ENCODE measurements at regions not wholly inside any gene's neighbourhood (a gene's known extent, or its start where the extent isn't known, plus 50 kb on each side); places are given as distances from the start of the nearest gene placed in this dataset.

DNA sequence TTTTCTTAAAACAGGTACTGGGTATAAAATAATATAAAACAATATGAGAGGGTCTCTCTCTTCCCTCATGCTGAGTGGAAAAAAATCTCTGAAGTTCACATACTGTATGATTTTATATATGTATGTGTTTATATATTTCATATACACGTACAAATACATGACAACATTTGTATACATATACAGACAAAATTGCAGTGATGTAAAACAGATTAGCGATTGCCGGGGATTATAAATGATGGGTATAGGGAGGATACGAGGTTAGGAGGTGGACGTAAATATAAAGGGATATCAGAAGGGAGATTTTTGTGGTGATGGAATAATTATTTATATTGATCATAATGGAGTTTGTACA, 194.8 kb upstream of the PRSS16 start:
- no peak for DNase-seq (ENCODE audit: low spot score)

GRCh38 chr6:27053738-27054137, 193.8 kb upstream of the PRSS16 start:
- DNase-seq (ENCODE audit: low spot score), result no peak

GRCh38 chr6:27056615-27057014, 190.9 kb upstream of the PRSS16 start:
- DNase-seq (ENCODE audit: low spot score), result no peak

GRCh38 chr6:27059621-27060425, 187.7 kb upstream of the PRSS16 start:
- DNase-seq (ENCODE audit: low spot score), result no peak

DNA sequence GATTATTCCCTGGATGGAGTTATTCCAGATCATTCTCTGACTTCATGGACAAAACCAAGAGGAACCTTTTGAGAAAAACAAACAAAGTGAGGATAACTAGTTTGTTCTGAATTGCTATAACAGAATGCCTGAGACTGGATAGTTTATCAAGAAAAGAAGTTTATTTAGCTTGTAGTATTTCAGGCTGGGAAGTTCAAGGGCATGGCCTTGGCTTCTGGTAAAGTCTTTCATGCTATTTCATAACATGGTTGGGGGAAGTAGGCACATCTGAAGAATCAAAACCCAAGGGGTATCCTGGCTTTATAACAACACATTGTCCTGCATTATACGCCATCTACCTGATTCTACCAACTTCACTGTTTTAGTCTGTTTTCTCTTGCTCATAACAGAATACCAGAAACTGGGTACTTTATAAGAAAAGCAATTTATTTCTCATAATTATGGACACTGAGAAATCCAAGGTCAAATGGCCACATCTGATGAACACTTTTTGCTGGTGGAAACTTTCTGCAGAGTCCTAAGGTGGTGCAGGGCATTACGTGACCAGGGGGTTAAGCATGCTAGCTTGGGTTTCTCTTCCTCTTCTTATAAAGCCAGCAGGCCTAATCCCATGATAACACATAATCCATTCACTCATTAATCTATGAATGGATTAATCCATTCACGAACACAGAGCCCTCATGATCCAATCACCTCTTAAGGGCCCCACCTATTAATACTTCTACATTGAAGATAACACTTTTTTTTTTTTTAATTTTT, 186.1 kb upstream of the PRSS16 start:
- DNase-seq (ENCODE audit: low spot score), result no peak

DNA sequence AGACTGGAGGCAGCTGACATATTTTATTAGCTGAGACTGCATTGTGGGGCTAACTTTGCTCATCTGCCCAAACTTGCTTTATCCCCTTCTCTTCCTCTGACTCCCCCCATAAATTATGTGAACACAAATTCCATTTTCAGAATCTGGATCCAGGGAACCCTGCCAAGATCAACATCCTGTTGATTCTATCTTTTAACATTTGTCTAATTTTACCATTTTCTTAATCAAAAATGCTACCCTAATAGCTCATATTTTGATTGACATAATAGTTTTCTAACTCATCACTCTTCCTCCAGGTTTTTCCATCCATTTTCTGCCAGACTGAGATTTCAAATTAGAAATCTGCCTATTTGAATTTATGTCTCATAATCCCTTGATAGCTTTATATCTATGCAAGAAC, 184.7 kb upstream of the PRSS16 start:
- no peak for DNase-seq (ENCODE audit: low spot score)

DNA sequence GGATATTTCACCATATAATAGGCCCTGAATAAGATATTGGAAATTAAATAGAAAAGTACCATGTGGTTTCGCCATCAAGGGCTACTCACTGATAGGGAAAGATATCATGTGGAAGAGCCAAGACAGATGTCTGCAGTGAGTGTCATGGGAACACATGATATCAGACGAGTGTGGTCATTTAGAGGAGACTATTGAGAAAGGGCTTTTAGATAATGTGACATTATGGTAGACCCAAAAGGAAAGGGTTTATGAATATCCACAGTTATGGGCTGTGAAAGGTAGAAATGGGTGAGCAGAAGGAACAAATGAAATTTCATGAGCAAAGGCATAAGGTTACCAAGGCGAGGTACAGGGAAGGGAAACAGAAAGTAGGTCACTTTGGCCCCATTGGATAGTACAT, 182.3 kb upstream of the PRSS16 start:
- no peak for DNase-seq (ENCODE audit: low spot score)

DNA sequence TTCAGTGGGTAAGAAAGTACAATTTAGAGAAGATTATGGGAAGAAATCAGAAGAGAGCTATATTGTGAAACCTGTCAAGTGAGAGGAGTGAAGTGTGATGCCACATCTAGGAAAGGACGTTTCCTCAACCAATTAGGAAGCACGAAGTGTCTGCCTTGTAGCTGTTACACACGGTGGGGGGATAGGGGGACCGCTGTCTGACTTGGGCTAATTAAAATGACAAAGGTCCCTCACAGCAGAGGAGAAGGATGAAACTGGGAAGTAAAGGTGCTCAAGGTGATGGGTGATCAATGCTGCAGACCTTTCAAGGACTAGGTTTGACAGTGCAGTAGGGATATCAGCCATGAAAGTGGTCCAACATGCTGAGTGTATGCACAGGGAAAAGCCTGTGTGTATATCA, 181.1 kb upstream of the PRSS16 start:
- DNase-seq (ENCODE audit: low spot score), result no peak

DNA sequence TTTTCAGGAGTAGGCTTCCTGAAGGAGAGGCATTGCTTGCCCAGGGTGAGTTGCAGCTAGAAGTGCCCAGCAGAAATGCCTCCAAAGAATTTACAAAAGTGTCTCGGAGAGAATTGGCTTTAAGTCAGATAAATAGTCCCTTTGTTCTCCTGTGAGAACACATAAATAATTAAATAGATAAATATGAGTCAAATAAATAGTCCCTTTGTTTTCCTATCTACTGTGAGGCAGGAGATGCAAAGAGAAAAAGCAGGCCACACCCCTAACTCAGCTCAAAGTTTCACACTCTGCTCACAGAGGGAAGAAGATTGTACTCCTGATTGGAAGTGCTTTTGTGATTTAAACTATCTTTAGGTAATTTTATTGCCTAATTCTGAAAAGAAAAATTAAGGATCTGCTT, 180.7 kb upstream of the PRSS16 start:
- DNase-seq (ENCODE audit: low spot score), result no peak

DNA sequence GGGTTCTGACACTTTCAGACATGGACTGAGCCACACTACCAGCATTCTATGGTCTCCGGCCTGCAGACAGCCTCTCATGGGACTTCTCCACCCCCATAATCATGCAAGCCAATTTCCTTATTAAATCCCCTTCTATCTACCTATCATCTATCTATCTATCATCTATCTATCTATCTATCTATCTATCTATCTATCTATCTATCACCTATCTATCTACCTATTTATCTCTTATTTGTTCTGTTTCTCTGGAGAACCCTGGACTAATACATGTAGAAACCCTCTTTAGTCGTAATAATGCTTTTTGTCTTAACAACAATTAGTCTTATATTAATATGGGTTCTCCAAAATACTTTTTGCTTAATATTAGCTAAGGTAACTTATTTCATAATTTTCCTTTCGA, 174.1 kb upstream of the PRSS16 start:
- DNase-seq (ENCODE audit: low spot score), result no peak

- DNase-seq (ENCODE audit: low spot score), result no peak
These were observed 171.4 kb upstream of the PRSS16 start for GRCh38 chr6:27076116-27076515.

DNA sequence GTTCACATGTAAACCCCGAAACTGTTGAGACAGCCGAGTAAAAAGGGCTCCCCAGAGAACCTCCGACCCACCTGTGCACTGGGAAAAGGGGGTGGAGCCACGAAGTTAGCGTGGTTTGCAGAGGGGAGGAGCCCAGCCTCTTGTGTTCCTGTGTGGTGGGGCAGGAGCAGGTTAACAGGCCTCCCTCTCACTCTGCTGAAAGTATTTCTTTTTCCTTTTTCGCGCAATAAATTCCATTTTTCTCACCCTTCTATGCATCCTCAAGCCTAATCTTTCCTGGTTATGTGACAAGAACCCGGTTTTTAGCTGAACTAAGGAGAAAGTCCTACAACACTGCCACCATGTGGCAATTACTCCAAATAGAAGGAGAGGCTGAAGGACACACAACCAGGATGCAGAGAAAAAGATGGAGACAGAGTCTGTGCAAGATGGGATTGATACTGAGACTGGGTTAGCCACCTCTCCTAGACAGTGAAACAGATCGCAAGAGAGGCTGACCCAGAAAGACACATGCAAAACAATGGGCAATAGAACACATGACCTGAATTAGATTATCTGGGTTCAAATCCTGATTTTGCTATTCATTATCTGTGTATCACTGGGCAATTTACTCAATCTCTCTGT, 168.7 kb upstream of the PRSS16 start:
- peak; percentile 77 for DNase-seq (ENCODE audit: low spot score)

GRCh38 chr6:27081188-27081587, 166.3 kb upstream of the PRSS16 start:
- DNase-seq (ENCODE audit: low spot score), result no peak

DNA sequence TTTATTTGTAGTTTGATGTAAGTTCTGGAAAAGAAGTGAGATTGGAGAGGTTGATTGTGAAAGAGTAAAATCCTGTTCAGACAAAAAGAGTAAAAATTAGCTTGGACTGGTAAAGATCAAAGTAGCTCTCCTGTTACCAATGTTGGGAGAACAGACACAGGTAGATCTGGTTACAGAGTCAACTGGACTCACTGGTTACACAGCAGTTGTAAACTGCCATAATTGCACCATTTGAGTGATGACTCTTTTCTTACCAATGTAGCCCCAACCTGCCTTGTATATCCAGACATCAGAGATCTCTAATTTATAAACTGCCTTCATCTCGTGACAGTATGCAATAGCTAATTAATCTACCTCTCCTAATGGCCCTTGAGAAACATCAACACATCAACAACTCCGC, 165.6 kb upstream of the PRSS16 start:
- no peak for DNase-seq (ENCODE audit: low spot score)

DNA sequence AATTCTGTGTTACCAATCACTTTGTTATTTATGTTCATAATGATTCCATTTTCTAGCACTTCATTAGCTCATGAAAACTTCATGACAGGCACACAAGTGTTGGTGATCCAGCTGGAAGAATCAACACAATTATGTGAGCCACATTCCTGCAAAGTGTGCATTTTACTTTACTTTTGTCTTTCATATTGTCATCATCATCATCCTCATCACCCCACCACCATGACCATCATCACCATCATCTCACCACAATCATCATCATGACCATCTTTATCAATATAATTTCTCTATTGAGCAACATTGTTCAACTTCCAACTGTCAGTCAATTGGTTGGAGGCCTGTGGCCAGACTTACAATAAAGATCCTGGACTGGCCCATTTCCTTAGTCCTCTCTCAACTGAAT, 159.4 kb upstream of the PRSS16 start:
- DNase-seq (ENCODE audit: low spot score), result no peak

GRCh38 chr6:27091661-27092315, 155.7 kb upstream of the PRSS16 start:
- peak; percentile 55 for DNase-seq (ENCODE audit: low spot score)

DNA sequence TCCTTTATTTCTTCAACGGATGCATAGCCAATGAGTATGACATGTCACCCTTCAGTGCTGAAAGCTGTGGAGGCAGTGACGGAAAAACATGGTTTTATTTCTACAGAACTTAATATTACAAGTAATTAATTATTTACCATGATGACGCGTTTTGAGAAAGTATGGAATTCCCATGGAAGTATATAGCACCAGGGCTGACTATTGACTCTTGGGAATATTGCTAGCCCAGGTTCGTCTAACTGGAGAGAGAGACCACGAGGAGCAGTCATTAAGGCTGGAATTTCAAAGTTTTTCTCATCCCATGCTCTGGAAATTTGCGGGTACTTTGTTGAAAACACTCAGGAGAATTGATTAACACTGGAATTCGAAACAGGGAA, 155.2 kb upstream of the PRSS16 start:
- no peak for DNase-seq (ENCODE audit: low spot score)

- DNase-seq (ENCODE audit: low spot score), result no peak
These were observed 151.6 kb upstream of the PRSS16 start for GRCh38 chr6:27095914-27096313.

DNA sequence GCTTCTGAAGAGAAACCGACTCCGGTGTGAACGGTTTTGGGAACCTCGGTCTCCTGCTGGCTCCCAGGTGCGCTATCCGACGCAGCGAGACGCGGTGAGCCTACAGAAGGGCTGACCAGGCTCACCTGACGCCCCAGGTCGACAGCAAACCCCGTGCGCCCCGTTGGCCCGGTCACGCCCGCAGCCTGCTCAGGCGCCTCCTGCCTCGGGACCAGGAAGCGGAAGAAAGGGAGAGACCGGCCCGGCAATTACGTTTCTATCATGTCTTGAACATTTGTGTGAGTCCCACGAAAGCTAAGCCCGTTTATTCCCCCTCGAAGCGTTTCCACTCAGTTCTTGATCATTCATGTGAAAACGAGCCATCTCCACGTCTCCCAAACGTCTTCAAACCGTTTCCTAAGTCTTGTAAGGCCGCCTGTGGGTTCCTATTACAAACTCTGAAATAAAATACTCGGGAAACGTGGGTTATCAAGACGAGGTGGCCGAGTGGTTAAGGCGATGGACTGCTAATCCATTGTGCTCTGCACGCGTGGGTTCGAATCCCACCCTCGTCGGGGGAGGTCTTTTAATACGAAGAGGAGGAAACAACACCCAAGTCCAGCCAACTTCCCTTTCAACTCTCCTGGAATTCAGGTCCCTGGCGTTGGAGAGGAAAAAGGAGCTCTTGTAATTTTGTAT, 150.5 kb upstream of the PRSS16 start:
- no peak for DNase-seq (ENCODE audit: low spot score)

DNA sequence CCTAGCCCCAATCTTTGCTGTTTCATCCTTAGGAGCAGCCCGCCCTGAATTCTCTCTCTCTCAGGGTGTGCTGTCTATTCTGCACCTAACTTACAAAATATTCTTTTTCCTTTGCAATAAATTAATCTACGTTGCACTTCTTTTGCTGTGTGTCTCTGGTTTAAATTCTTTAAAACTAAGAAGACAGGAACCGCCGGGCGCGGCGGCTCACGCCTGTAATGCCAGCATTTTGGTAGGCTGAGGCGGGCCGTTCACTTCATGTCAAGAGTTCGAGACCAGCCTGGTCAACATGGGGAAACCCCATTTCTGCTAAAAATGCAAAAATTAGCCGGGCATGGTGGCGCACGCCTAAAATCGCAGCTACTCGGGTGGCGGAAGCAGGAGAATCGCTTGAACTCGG, 148.5 kb upstream of the PRSS16 start:
- no peak for DNase-seq (ENCODE audit: low spot score)

GRCh38 chr6:27100921-27101320, 146.6 kb upstream of the PRSS16 start:
- no peak for DNase-seq (ENCODE audit: low spot score)

GRCh38 chr6:27101824-27102223, 145.7 kb upstream of the PRSS16 start:
- no peak for DNase-seq (ENCODE audit: low spot score)

Data from NAMALWA (cell line).